ENCODE measurements at regions not wholly inside any gene's neighbourhood (a gene's known extent, or its start where the extent isn't known, plus 50 kb on each side); places are given as distances from the start of the nearest gene placed in this dataset.
A peak's percentile ranks its signal among the peaks of the same experiment; 100 is the strongest.

DNA sequence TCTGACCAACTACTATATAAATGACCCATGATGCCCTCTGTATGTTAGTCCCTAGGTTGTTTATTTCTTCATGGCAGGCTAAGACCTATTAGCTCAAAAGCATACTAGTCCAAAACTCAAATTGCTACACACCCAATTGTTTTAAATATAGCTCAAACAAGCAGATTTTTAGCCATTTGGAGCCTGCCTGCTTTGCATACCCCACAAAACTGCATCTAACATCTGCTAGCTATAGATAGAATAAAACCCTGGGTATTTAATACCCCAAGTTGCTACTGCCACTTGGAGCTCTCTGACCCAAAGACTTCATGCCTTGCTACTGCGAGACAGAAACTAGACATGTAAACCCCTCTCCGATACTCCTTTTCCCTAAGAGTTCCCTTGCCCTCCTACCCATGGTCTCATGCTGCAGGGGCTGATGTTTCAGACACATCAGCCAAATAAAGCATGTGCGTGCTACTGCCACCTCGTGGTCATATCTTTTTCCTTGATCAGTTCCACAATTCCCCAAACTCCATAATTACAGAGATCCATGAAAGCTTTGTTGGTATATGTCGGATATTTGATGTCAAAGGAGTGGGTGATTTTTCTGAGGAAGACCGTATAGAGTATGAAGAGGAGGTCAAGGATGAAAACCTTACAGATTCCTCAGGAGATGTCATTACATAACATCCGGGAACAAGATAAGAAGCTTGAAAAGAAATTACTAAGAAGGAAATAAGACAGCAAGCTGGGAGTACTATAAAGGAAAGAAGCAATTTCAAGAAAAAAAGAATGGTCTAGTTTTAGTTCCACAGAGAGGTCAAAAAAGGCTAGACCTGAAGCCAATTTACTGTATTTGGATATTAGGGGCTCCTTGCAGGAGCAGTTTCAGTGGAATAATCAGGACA is 386.6 kb downstream of the SH2D4B start:
- H2BK12ac ChIP-seq (ENCODE audit: low read depth, low read length) = no peak overlapping the region
- H3K79me2 ChIP-seq (ENCODE audit: control insufficient read depth in 1 of 2, insufficient read depth in 2 of 2, low read length in 2 of 2) = no peaks in the 10 kb centered on the region
- H3K18ac ChIP-seq (ENCODE audit: extremely low read depth, low read length) = peak overlapping the region; percentile 49; the same call in 1 of the 2 replicates
- no peak overlapping the region for H4K5ac ChIP-seq (ENCODE audit: insufficient read length, low read depth, low read length)
- 0 out of 2 replicates have a peak overlapping the region, but pooled peaks have one; percentile 78 for H2BK20ac ChIP-seq (ENCODE audit: low read length)
- CTCF ChIA-PET (ENCODE audit: partially characterized antibody) = interaction anchor here (0.5 to 8.9 kb wide), 61 partner anchors 10 to 952 kb away, joined by 3 to 85 read pairs (median 5); no protein-coding TSS in a partner anchor
- H4K91ac ChIP-seq (replicated peaks; ENCODE audit: insufficient read length, low read length) = peak overlapping the region; percentile 71
- H3K4me3 ChIP-seq (ENCODE audit: extremely low read depth in 1 of 4, insufficient read depth in 2 of 4, low read depth in 3 of 4, low read length in 4 of 4) = no peak overlapping the region
- no peak overlapping the region for H2AK5ac ChIP-seq (ENCODE audit: low read depth, low read length)
- H2BK15ac ChIP-seq (ENCODE audit: low read length) = no peak overlapping the region
- POLR2A ChIA-PET (ENCODE audit: partially characterized antibody) = interaction anchor here (1.0 to 1.2 kb wide), 2 partner anchors 69 to 260 kb away, joined by 3 read pairs; no protein-coding TSS in a partner anchor
- H2BK120ac ChIP-seq (replicated peaks; ENCODE audit: low read depth, low read length) = peak overlapping the region; percentile 82
- 0 out of 2 replicates have a peak overlapping the region, but pooled peaks have one; percentile 46 for H2BK5ac ChIP-seq (ENCODE audit: low read depth, low read length)
- FAIRE-seq (peak; percentile 99), DNase-seq (ENCODE audit: low read depth in 1 of 2, low spot score in 2 of 2) (peak; percentile 2 to 77)
- H4K20me1 ChIP-seq (replicated peaks in 1 of 2; ENCODE audit: control insufficient read depth in 1 of 2, insufficient read depth in 2 of 2, low read length in 2 of 2) = no peaks in the 10 kb centered on the region
- H3K9ac ChIP-seq (replicated peaks in 1 of 4; ENCODE audit: extremely low read depth in 1 of 4, low read depth in 3 of 4, low read length in 3 of 4) = no peak overlapping the region
- no peaks in the 10 kb centered on the region for H3K27me3 ChIP-seq (replicated peaks in 1 of 4; ENCODE audit: control insufficient read depth in 3 of 4, extremely low read depth in 1 of 4, insufficient read depth in 3 of 4, low read length in 3 of 4)
- no peak overlapping the region for H2AFZ ChIP-seq (ENCODE audit: low read length)
- no peaks in the 10 kb centered on the region for H3K79me1 ChIP-seq (ENCODE audit: low read depth, low read length)
- H3K27ac ChIP-seq (ENCODE audit: low read depth, low read length) = no peak overlapping the region
- H4K8ac ChIP-seq (ENCODE audit: extremely low read depth, insufficient read depth, low read length) = no peak overlapping the region
- H3K4ac ChIP-seq (replicated peaks; ENCODE audit: insufficient read length, low read depth, low read length) = peak overlapping the region; percentile 6
- WGBS, 2 experiments (ENCODE audit: extremely low coverage in 1 of 2, insufficient coverage in 1 of 2, insufficient read length in 1 of 2, insufficient replicate concordance in 2 of 2, low coverage in 1 of 2, low lambda C conversion rate in 2 of 2, missing lambda C conversion rate in 1 of 2) = 48% methylated on average over 7 of the region's 7 CpGs; no CpG with 5 or more reads in 1 of the 2 experiments
- H3K4me1 ChIP-seq (replicated peaks in 1 of 4; ENCODE audit: control insufficient read depth in 3 of 4, insufficient read depth in 4 of 4, low read length in 3 of 4) = peaks cover 0 to 10% (median 5%) of the 10 kb centered on the region in 4 experiments; a peak in 5 of 7 replicates
- H3K9me3 ChIP-seq (ENCODE audit: insufficient read depth in 2 of 2, low read depth in 1 of 2, low read length in 1 of 2) = no peaks in the 10 kb centered on the region
- no peak overlapping the region for H3K56ac ChIP-seq (replicated peaks; ENCODE audit: insufficient read length, low read depth, low read length)
- no peaks in the 10 kb centered on the region for H3K36me3 ChIP-seq (ENCODE audit: control insufficient read depth in 2 of 4, insufficient read depth in 4 of 4, low read length in 3 of 4)
- H3K23me2 ChIP-seq (ENCODE audit: low read depth, low read length) = no peaks in the 10 kb centered on the region; the same call in 1 of the 2 replicates
- H3K4me2 ChIP-seq (ENCODE audit: insufficient read depth in 1 of 2, low read depth in 2 of 2, low read length in 2 of 2) = no peak overlapping the region
- no peak overlapping the region for H3K14ac ChIP-seq (ENCODE audit: insufficient read length)
- no peak overlapping the region for H3K23ac ChIP-seq (ENCODE audit: insufficient read length)
- TF ChIP-seq, protein P1, sequence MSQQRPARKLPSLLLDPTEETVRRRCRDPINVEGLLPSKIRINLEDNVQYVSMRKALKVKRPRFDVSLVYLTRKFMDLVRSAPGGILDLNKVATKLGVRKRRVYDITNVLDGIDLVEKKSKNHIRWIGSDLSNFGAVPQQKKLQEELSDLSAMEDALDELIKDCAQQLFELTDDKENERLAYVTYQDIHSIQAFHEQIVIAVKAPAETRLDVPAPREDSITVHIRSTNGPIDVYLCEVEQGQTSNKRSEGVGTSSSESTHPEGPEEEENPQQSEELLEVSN (IDR thresholded peaks at IDR 0.05) = 0 out of 2 replicates have a peak, but pooled peaks have one; percentile 43
- TF ChIP-seq GTF2F1 (IDR thresholded peaks at IDR 0.05; ENCODE audit: borderline replicate concordance, low read depth, low read length) = no peak
- no peak for TF ChIP-seq KDM4A (IDR thresholded peaks at IDR 0.05; ENCODE audit: low read depth, low read length, severe bottlenecking)
- no peak for TF ChIP-seq SIRT6 (IDR thresholded peaks at IDR 0.05; ENCODE audit: low read length)
- TF ChIP-seq, protein P2, sequence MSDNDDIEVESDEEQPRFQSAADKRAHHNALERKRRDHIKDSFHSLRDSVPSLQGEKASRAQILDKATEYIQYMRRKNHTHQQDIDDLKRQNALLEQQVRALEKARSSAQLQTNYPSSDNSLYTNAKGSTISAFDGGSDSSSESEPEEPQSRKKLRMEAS (IDR thresholded peaks at IDR 0.05) = peak; percentile 79
- TF ChIP-seq TEAD4 (IDR thresholded peaks at IDR 0.05; ENCODE audit: low read depth, low read length) = no peak
- TF ChIP-seq, protein P3, sequence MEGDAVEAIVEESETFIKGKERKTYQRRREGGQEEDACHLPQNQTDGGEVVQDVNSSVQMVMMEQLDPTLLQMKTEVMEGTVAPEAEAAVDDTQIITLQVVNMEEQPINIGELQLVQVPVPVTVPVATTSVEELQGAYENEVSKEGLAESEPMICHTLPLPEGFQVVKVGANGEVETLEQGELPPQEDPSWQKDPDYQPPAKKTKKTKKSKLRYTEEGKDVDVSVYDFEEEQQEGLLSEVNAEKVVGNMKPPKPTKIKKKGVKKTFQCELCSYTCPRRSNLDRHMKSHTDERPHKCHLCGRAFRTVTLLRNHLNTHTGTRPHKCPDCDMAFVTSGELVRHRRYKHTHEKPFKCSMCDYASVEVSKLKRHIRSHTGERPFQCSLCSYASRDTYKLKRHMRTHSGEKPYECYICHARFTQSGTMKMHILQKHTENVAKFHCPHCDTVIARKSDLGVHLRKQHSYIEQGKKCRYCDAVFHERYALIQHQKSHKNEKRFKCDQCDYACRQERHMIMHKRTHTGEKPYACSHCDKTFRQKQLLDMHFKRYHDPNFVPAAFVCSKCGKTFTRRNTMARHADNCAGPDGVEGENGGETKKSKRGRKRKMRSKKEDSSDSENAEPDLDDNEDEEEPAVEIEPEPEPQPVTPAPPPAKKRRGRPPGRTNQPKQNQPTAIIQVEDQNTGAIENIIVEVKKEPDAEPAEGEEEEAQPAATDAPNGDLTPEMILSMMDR (IDR thresholded peaks at IDR 0.05; ENCODE audit: control extremely low read depth in 1 of 3, insufficient read depth in 1 of 3, low read depth in 1 of 3, low read length in 3 of 3) = peak; percentile 33 to 73 (median 73)
